CD4-positive, CD25-positive, alpha-beta regulatory T cell (primary cell): ENCODE measurements at regions not wholly inside any gene's neighbourhood (a gene's known extent, or its start where the extent isn't known, plus 50 kb on each side); places are given as distances from the start of the nearest gene placed in this dataset.

Experiments
- ATAC-seq, 2 donors: fragments of 150-1000 bp; cut with Tn5 transposase; one replicate each; pipeline ENCODE4 v1.10.0; 2021; ENCODE audit warnings: low read depth in 2 of 2, moderate number of reproducible peaks in 2 of 2, moderate library complexity in 1 of 2
- DNase-seq, 3 donors: peaks; one replicate each; pipeline versions ENCODE4 v3.0.0 to v3.0.0-alpha.2; 2012 to 2022; ENCODE audit warnings: mixed read lengths in 1 of 3
- H3K27ac ChIP-seq: one replicate; pipeline ENCODE4 v1.7.0; 2013; ENCODE audit warnings: mild to moderate bottlenecking, low read length; ENCODE audit not compliant: insufficient read depth, poor library complexity, severe bottlenecking
- H3K27me3 ChIP-seq: one replicate; pipeline ENCODE4 v1.7.0; 2013; ENCODE audit warnings: low read length; ENCODE audit not compliant: control insufficient read depth, insufficient read depth
- H3K36me3 ChIP-seq: one replicate; pipeline ENCODE4 v1.7.0; 2013; ENCODE audit warnings: mild to moderate bottlenecking, low read length, moderate library complexity; ENCODE audit not compliant: control insufficient read depth, insufficient read depth
- H3K4me1 ChIP-seq: 2 replicates; pipeline ENCODE4 v1.7.0; 2013; ENCODE audit warnings: mild to moderate bottlenecking, low read length; ENCODE audit not compliant: insufficient read depth, control insufficient read depth, poor library complexity, severe bottlenecking
- H3K4me3 ChIP-seq: one replicate; pipeline ENCODE4 v1.7.0; 2013; ENCODE audit warnings: low read depth, mild to moderate bottlenecking, low read length, moderate library complexity
- H3K9me3 ChIP-seq, 2 experiments: 1 replicate in 1 of 2; 2 replicates in 1 of 2; pipeline ENCODE4 v1.7.0; 2013; ENCODE audit warnings: low read length in 2 of 2, mild to moderate bottlenecking in 1 of 2, moderate library complexity in 1 of 2; ENCODE audit not compliant: control insufficient read depth in 2 of 2
- H3K27ac Mint-ChIP-seq, 3 donors: one replicate each; pipeline ENCODE4 v1.8.0; 2020 to 2022; ENCODE audit warnings: mild to moderate bottlenecking in 3 of 3, mixed read lengths in 3 of 3, moderate library complexity in 2 of 3
- H3K27me3 Mint-ChIP-seq: one replicate; pipeline ENCODE4 v1.8.0; 2022; ENCODE audit warnings: mild to moderate bottlenecking, mixed read lengths
- H3K36me3 Mint-ChIP-seq: one replicate; pipeline ENCODE4 v1.8.0; 2020; ENCODE audit warnings: mixed read lengths
- H3K4me1 Mint-ChIP-seq, 4 donors: one replicate each; pipeline ENCODE4 v1.8.0; 2020 to 2022; ENCODE audit warnings: mixed read lengths in 4 of 4, mild to moderate bottlenecking in 1 of 4
- H3K4me3 Mint-ChIP-seq, 4 donors: one replicate each; pipeline ENCODE4 v1.8.0; 2020 to 2022; ENCODE audit warnings: mild to moderate bottlenecking in 4 of 4, mixed read lengths in 4 of 4, moderate library complexity in 3 of 4
- H3K9me3 Mint-ChIP-seq, 7 donors: one replicate each; pipeline ENCODE4 v1.8.0; 2020 to 2022; ENCODE audit warnings: mixed read lengths in 7 of 7, mild to moderate bottlenecking in 3 of 7, moderate library complexity in 2 of 7

- Mint-ChIP-seq H3K27ac (no peak overlapping the region), H3K9me3 (peaks cover 0 to 5% (median 1%) of the 10 kb centered on the region in 7 donors), H3K27me3 (no peaks in the 10 kb centered on the region), H3K4me1 (no peaks in the 10 kb centered on the region), H3K36me3 (no peaks in the 10 kb centered on the region), H3K4me3 (no peak overlapping the region)
- no peak for DNase-seq
- Histone ChIP-seq H3K9me3 (no peaks in the 10 kb centered on the region), H3K27ac (no peak overlapping the region), H3K4me1 (no peaks in the 10 kb centered on the region), H3K36me3 (no peaks in the 10 kb centered on the region), H3K4me3 (no peak overlapping the region), H3K27me3 (peaks cover 2% of the 10 kb centered on the region)
- ATAC-seq, result no peak
Observed at GRCh38 chr13:23018143-23018542, 162.6 kb upstream of the SGCG start.

DNA sequence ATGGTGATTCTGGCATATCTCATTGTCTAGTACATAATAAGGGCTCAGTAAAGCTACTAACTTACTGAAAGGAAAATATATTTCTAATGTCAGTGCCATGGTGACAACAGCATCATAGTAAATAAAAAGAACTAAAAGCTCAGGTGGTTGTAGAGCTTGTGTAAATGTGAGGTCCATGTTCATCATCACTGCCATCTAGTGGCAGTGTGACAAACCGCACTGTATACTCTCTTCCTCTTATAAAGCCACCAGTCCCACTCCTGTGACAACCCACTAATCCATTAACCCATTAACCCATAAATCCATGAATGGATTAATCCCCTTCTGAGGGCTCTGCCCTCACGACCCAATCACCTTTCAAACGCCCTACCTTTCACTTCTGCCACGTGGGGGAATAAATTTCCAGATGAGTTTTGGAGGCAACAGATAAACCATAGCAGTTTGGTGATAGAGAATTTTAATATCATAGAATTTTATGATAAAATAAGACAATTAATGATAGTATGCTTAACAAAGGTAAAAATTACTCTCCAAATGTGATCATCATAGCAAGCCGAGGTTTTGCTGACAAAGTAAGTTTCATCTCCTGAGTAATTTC is 160.4 kb upstream of the SGCG start:
- H3K4me3 ChIP-seq, result no peak overlapping the region
- peaks cover 0 to 4% (median 2%) of the 10 kb centered on the region in 4 donors for H3K4me1 Mint-ChIP-seq
- H3K9me3 Mint-ChIP-seq, result peaks cover 0 to 3% (median 0%) of the 10 kb centered on the region in 7 donors
- no peaks in the 10 kb centered on the region for H3K9me3 ChIP-seq
- H3K27ac Mint-ChIP-seq, result no peak overlapping the region
- peak; percentile 64 to 65 for ATAC-seq
- H3K4me3 Mint-ChIP-seq, result no peak overlapping the region
- no peak overlapping the region for H3K27ac ChIP-seq
- no peaks in the 10 kb centered on the region for H3K27me3 Mint-ChIP-seq
- H3K36me3 Mint-ChIP-seq, result no peaks in the 10 kb centered on the region
- H3K36me3 ChIP-seq, result no peaks in the 10 kb centered on the region
- peaks cover 2% of the 10 kb centered on the region for H3K27me3 ChIP-seq
- peak in 2 of 3 donors; percentile 24 to 57 for DNase-seq
- no peaks in the 10 kb centered on the region for H3K4me1 ChIP-seq

DNA sequence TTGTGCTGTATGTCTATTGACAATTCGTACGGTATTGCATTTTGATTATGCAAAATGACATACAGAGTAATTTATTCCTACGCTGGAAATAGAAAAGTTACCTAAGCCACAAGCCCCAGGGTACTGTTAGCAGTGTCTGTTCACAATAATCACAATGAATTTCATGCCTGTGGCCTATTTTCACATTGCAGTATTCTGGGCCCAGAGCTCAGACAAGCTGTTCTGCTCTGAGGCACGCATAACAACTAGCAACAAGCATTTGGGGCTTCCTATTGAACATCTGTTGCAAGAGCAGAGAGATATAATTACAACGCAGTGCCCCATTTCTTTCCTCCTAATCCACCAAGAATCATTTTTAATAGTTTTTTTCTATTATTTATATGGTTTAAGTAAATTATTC is 158.9 kb upstream of the SGCG start:
- peaks cover 0 to 14% (median 3%) of the 10 kb centered on the region in 4 donors for H3K4me1 Mint-ChIP-seq
- H3K36me3 ChIP-seq, result no peaks in the 10 kb centered on the region
- DNase-seq (no peak), ATAC-seq (no peak)
- no peaks in the 10 kb centered on the region for H3K9me3 ChIP-seq
- no peak overlapping the region for H3K4me3 Mint-ChIP-seq
- no peak overlapping the region for H3K27ac ChIP-seq
- H3K4me3 ChIP-seq, result no peak overlapping the region
- no peaks in the 10 kb centered on the region for H3K9me3 Mint-ChIP-seq
- no peaks in the 10 kb centered on the region for H3K27me3 Mint-ChIP-seq
- H3K27ac Mint-ChIP-seq, result no peak overlapping the region
- H3K4me1 ChIP-seq, result no peaks in the 10 kb centered on the region
- H3K36me3 Mint-ChIP-seq, result no peaks in the 10 kb centered on the region
- peaks cover 2% of the 10 kb centered on the region for H3K27me3 ChIP-seq

GRCh38 chr13:23022704-23023103 is 158.1 kb upstream of the SGCG start:
- DNase-seq, result no peak
- no peaks in the 10 kb centered on the region for H3K27me3 Mint-ChIP-seq
- H3K27ac ChIP-seq, result no peak overlapping the region

DNA sequence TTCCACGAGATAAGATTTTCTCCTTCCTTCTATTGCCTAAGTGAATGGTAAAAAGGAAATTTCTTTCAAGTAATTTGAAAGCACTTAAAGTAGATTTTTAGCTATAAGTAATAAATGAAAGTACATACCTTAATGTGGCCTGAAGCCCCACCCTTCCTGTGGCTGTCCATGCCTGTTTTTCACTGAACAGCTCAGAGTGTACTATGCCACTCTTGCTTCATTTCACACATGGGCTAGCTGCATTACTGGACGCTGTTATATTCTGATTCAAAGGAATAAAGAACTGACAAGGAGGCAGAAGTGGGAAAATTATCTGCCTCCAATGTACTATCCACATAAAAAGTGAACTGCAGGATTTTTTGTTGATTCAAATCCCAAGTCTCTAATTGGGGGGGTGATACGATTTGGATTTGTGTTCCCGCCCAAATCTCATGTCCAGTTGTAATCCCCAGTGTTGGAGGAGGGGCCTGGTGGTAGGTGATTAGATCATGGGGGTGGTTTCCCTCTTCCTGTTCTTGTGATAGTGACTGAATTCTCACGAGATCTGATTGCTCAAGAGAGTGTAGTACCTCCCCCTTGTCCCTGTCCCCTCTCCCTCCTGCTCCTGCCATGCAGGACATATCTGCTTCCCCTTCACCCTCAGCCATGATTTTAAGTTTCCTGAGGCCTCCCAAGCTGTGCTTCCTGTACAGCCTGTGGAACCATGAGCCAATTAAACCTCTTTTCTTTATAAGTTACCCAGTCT is 154.7 kb upstream of the SGCG start:
- peak overlapping the region in 2 of 3 donors; percentile 17 to 31 for H3K27ac Mint-ChIP-seq

More at GRCh38 chr13:23022704-23023103, 158.1 kb upstream of the SGCG start:
- Histone ChIP-seq H3K36me3 (no peaks in the 10 kb centered on the region), H3K9me3 (no peaks in the 10 kb centered on the region), H3K4me1 (no peaks in the 10 kb centered on the region), H3K27me3 (peaks cover 2% of the 10 kb centered on the region), H3K4me3 (no peak overlapping the region)
- H3K9me3 Mint-ChIP-seq, result no peaks in the 10 kb centered on the region
- no peaks in the 10 kb centered on the region for H3K36me3 Mint-ChIP-seq
- H3K4me3 Mint-ChIP-seq, result no peak overlapping the region
- H3K4me1 Mint-ChIP-seq, result peaks cover 0 to 14% (median 3%) of the 10 kb centered on the region in 4 donors
- H3K27ac Mint-ChIP-seq, result no peak overlapping the region
- no peak for ATAC-seq

GRCh38 chr13:23039266-23039935 is 141.4 kb upstream of the SGCG start:
- Mint-ChIP-seq H3K4me1 (no peaks in the 10 kb centered on the region), H3K27ac (no peak overlapping the region), H3K27me3 (peaks cover 3% of the 10 kb centered on the region), H3K9me3 (peaks cover 0 to 2% (median 0%) of the 10 kb centered on the region in 7 donors), H3K4me3 (no peak overlapping the region), H3K36me3 (no peaks in the 10 kb centered on the region)
- Histone ChIP-seq H3K9me3 (no peaks in the 10 kb centered on the region), H3K27ac (no peak overlapping the region), H3K27me3 (no peaks in the 10 kb centered on the region), H3K36me3 (no peaks in the 10 kb centered on the region), H3K4me3 (no peak overlapping the region), H3K4me1 (no peaks in the 10 kb centered on the region)
- DNase-seq (no peak), ATAC-seq (no peak)

More for the DNA sequence above, 154.7 kb upstream of the SGCG start:
- no peak for ATAC-seq
- no peaks in the 10 kb centered on the region for H3K4me1 ChIP-seq
- no peak overlapping the region for H3K27ac ChIP-seq
- no peaks in the 10 kb centered on the region for H3K27me3 Mint-ChIP-seq
- no peaks in the 10 kb centered on the region for H3K9me3 Mint-ChIP-seq
- H3K36me3 ChIP-seq, result no peaks in the 10 kb centered on the region
- peaks cover 0 to 14% (median 3%) of the 10 kb centered on the region in 4 donors for H3K4me1 Mint-ChIP-seq
- H3K27me3 ChIP-seq, result peaks cover 2% of the 10 kb centered on the region
- no peak overlapping the region for H3K4me3 ChIP-seq
- H3K4me3 Mint-ChIP-seq, result no peak overlapping the region
- DNase-seq, result peak in 1 of 3 donors; percentile 4
- H3K9me3 ChIP-seq, result no peaks in the 10 kb centered on the region
- H3K36me3 Mint-ChIP-seq, result no peaks in the 10 kb centered on the region

DNA sequence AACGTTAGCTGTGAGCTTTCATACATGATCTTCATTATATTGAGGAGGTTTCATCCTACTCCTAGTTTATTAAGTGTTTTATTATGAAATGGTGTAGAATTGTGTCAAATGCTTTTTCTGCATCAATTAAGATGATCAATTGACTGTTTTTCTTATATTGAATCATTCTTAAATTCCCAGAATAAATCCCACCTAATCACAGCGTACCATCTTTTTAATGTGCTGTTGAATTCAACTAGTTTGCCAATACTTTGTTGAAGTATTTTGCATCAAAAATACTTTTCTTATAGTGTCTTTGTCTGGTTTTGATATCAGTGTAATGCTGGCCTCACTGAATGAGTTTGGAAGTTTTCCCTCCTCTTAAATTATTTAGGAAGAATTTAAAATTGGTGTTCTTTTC is 138.6 kb upstream of the SGCG start:
- Mint-ChIP-seq H3K27ac (no peak overlapping the region), H3K27me3 (peaks cover 5% of the 10 kb centered on the region), H3K36me3 (no peaks in the 10 kb centered on the region), H3K9me3 (peaks cover 0 to 10% (median 2%) of the 10 kb centered on the region in 7 donors), H3K4me1 (no peaks in the 10 kb centered on the region), H3K4me3 (no peak overlapping the region)
- Histone ChIP-seq H3K4me1 (no peaks in the 10 kb centered on the region), H3K36me3 (no peaks in the 10 kb centered on the region), H3K9me3 (no peaks in the 10 kb centered on the region), H3K4me3 (no peak overlapping the region), H3K27ac (no peak overlapping the region), H3K27me3 (no peaks in the 10 kb centered on the region)
- no peak for DNase-seq
- ATAC-seq, result no peak
